Mononuclear cell (primary cell): ENCODE measurements at regions not wholly inside any gene's neighbourhood (a gene's known extent, or its start where the extent isn't known, plus 50 kb on each side); places are given as distances from the start of the nearest gene placed in this dataset.

Source experiments
- H3K27me3 ChIP-seq: 2 replicates; pipeline ENCODE4 v1.6.0; 2011; ENCODE audit warnings: low read length, control low read depth; ENCODE audit not compliant: insufficient read depth
- H3K4me1 ChIP-seq: 2 replicates; pipeline ENCODE4 v1.5.1; 2011; ENCODE audit warnings: mild to moderate bottlenecking, low read length, control low read depth; ENCODE audit not compliant: insufficient read depth
- H3K4me3 ChIP-seq: 2 replicates; pipeline ENCODE4 v1.5.1; 2011; ENCODE audit warnings: mild to moderate bottlenecking, low read length, moderate library complexity
- H3K9me3 ChIP-seq: 2 replicates; pipeline ENCODE4 v1.5.1; 2011; ENCODE audit warnings: low read depth, mild to moderate bottlenecking, control low read depth, low read length

DNA sequence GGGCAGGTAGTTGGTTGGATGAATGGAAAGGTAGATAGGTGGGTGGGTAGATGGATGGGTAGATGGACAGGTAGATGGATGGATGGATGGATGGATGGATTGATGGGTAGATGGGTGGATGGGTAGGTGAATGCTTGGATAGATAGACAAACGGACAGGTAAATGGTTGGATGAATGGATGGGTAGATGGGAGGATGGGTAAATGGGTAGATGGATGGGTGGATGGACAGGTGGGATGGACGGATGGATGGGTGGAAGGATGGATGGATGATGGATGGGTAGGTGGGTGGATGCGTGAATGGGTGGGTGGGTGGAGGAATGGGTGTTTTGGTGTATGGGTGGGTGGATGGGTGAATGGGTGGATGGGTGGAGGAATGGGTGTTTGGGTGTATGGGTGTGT is 50.1 kb upstream of the ASAP2 start:
- H3K4me1 ChIP-seq = peaks cover 6% of the 10 kb centered on the region
- H3K27me3 ChIP-seq = no peaks in the 10 kb centered on the region
- no peak overlapping the region for H3K4me3 ChIP-seq

DNA sequence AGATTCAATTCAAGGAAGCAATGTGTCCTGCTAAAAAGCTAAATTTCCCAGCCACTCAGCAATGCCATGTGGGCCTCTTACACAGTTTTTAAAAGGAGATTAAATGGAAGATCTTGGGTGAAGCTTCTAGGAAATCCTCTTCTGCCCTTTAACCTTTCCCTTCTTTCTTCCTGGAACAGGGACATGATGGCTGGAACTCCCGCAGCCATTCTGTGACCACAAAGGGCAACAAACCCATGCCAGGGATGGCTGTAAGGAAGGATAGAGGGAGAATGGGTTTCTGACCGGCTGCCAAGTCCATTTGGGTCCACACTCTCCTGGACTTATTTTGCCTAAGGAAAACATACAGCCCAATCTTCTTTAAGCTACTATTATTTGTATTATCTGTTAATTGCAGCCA is 52.6 kb upstream of the ASAP2 start:
- H3K27me3 ChIP-seq = no peaks in the 10 kb centered on the region
- no peaks in the 10 kb centered on the region for H3K9me3 ChIP-seq
- peaks cover 6% of the 10 kb centered on the region for H3K4me1 ChIP-seq
- H3K4me3 ChIP-seq = no peak overlapping the region

More for the DNA sequence above, 50.1 kb upstream of the ASAP2 start:
- H3K9me3 ChIP-seq = no peaks in the 10 kb centered on the region

DNA sequence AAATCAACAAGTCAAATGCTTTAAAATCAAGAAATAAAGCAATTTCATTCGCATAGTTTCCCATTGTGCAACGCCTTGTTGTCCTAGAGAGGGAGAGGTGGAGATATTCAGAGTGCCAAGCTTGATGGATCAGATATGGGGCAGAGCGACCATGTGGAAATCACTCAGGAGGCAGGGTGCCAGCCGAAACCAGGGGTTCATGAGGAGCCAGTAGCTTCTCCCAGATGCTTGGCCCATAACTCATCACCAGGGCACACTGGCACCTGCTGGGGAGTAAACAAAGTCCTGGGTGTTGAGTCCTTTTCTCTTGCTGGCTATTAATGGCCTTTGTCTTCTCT is 53.0 kb upstream of the ASAP2 start:
- Histone ChIP-seq H3K4me3 (no peak overlapping the region), H3K9me3 (no peaks in the 10 kb centered on the region), H3K4me1 (peaks cover 6% of the 10 kb centered on the region), H3K27me3 (no peaks in the 10 kb centered on the region)

DNA sequence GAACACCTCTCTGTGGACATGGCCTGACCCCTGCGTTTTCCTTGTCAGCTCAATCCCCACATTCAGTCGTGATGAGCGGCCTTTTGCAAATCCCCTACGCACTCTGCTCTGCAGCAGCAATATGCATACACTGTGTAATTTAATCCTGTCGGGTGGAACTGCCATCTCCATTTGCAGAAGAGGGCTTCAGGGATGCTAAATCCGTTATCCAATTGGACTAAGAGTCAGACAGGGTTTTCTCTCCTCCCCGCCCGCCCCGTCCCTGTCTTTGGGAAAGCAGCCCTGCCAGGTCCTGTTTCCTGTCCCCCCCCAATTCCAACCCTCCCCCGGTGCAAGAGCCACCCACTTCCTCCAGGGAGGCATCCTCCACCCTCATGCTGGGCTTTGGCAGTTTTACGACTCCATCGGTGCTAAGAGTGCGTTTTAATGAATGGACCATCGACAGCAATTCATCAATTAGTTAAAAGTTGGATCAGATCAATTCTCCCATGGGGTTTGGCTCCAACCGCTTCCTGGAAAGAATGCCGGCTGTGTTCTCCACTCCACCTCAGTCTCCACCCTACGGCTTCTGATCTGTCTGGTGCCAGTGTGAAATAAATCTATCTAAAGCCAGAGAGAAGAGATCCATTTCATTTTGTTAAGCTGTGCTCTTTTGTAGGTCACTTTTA is 53.5 kb upstream of the ASAP2 start:
- no peak overlapping the region for H3K4me3 ChIP-seq
- H3K27me3 ChIP-seq = no peaks in the 10 kb centered on the region
- H3K9me3 ChIP-seq = no peaks in the 10 kb centered on the region
- H3K4me1 ChIP-seq = peaks cover 6% of the 10 kb centered on the region

DNA sequence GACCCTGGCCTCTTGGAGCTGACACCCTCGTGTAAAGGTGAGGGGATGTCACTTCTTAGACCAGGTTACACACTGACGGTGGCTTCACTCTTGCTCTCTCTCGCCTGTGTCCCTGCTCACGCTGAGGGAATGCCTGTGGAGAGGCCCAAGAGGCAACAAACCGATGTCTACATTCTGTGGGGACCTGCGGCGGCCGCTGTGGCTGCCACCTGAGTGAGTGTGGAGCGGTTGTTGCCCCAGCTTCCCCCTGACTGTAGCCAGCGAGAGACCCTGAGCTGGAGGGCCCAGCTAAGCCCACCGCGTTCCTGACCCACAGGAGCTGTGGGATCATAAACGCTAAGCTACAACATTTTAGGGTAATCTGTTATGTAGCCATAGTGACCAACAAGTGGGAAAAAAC is 55.7 kb upstream of the ASAP2 start:
- no peaks in the 10 kb centered on the region for H3K9me3 ChIP-seq
- peaks cover 6% of the 10 kb centered on the region for H3K4me1 ChIP-seq
- H3K27me3 ChIP-seq = no peaks in the 10 kb centered on the region
- H3K4me3 ChIP-seq = no peak overlapping the region

DNA sequence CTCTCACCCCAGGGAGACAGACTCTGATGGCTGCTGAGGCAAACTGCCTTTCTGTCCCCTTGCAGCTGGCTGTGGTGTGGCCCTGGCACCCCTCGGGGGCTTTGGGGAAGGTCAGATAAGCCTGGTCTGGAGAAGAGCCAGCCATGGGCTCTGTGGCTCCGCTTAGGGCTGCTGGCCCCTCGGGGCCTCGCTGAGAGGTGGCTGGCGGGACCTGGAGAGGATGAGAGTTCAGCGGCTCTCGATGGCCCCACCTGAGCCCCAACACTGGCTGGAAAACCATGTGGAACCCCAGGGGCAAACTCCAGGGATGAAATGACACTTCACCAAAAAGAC is 56.1 kb upstream of the ASAP2 start:
- H3K4me3 ChIP-seq = no peak overlapping the region
- H3K27me3 ChIP-seq = no peaks in the 10 kb centered on the region
- H3K9me3 ChIP-seq = no peaks in the 10 kb centered on the region
- peaks cover 6% of the 10 kb centered on the region for H3K4me1 ChIP-seq

DNA sequence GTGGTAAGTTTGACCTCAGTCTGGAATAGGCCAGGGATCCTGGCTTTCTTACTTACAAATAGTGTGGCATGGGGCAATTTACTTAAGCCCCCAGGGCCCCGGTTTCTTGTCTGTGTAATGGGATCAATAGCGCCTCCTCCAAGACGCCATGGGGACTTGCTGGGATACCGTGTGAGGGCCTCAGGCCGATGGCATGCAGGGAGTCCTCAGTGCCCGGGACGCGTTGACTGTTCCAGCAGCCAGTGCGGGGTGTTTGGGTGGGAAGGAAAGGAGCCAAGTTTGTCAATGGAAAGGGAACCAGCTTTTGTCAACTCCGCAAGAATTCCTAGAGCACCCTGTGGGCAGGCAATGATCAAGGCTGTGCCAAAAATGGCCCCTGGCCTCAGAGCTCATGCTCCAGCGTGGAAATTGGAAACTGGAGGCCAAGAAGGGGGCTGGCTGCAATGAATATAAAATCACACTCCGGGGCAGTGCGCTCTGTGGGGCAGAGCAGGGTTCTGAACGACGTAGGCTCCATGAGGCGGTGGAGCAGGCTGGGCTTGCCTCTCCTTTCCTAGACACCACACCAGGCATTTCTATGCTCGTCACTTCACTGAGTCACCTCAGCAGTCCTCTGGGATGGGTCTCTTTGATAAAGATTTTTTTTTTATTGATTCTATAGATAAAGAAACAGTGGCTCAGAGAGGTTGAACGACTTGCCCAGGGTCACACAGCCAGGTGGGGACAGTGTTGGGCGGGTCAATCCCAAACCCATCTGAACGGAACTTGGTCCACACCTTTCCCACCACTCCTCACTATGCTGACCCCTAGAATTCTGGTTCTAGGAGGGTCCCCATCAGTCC is 56.7 kb upstream of the ASAP2 start:
- Histone ChIP-seq H3K4me1 (peaks cover 6% of the 10 kb centered on the region), H3K4me3 (no peak overlapping the region), H3K27me3 (no peaks in the 10 kb centered on the region), H3K9me3 (no peaks in the 10 kb centered on the region)

DNA sequence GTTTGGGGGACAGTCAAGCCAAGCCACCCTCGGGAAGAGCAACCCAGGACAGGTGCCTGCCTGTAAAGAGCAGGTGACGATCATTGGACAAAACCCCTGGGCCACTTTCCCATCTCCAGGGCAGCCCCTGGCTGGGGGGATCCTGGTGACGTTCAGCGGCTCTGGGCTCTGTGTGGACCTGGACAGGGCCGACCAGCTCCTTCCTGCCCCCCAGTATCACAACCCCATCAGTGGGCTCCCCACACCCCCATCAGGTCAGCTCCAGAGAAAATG is 57.3 kb upstream of the ASAP2 start:
- no peak overlapping the region for H3K4me3 ChIP-seq
- H3K9me3 ChIP-seq = no peaks in the 10 kb centered on the region
- H3K4me1 ChIP-seq = peaks cover 6% of the 10 kb centered on the region
- no peaks in the 10 kb centered on the region for H3K27me3 ChIP-seq

DNA sequence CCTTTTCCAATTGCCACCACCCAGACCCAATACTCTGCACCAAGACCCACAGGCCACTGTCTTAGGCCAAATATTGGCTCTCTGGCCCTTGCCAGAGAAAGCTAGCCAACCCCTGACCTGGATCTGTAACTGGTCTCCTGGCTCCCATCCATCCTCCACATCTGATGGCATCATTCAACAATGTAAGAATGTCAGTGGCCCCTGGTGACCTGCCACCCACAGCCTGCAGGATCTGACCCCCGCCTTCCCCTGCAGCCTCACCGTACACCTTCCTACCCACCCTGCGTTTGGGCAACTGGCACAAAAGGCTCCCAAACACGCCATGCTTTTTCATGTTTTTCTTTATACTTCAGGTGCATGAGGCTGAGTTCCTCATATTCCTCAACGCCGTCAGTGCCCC is 60.0 kb upstream of the ASAP2 start:
- peaks cover 5% of the 10 kb centered on the region for H3K4me1 ChIP-seq
- no peaks in the 10 kb centered on the region for H3K9me3 ChIP-seq
- H3K4me3 ChIP-seq = no peak overlapping the region
- H3K27me3 ChIP-seq = no peaks in the 10 kb centered on the region

DNA sequence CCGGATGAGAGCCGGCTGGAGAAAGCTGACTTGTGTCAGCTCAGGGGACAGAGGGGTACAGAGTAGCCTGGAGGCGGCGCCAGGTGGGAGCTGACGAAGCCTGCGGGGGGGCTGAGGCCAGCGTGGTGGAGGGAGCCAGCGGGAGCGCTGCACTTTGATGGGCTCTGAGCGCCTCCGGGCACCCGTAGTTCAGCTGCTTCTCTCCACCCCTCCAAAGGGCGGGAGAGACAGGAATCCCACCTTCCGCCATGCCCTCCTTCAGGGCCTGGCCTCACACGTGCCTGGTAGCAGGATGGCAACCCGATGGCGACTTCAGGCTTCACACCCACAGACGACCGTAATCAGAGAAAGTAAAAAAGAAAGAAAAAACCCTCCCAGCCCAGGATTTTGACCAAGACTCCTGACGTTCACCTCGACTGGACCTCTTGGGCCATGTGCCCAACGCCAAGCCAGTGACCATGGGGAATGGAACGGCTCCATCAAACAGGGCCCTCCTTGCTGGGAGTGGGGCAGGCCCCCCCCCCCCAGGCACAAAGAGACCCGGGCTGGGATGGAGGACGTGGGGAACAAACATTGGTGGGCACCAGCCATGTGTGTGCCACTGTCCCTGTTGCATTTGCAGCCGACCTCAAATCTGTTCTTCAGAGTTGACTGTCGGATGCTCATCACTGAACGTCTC is 60.7 kb upstream of the ASAP2 start:
- Histone ChIP-seq H3K4me3 (no peak overlapping the region), H3K27me3 (no peaks in the 10 kb centered on the region), H3K4me1 (peaks cover 5% of the 10 kb centered on the region), H3K9me3 (no peaks in the 10 kb centered on the region)

DNA sequence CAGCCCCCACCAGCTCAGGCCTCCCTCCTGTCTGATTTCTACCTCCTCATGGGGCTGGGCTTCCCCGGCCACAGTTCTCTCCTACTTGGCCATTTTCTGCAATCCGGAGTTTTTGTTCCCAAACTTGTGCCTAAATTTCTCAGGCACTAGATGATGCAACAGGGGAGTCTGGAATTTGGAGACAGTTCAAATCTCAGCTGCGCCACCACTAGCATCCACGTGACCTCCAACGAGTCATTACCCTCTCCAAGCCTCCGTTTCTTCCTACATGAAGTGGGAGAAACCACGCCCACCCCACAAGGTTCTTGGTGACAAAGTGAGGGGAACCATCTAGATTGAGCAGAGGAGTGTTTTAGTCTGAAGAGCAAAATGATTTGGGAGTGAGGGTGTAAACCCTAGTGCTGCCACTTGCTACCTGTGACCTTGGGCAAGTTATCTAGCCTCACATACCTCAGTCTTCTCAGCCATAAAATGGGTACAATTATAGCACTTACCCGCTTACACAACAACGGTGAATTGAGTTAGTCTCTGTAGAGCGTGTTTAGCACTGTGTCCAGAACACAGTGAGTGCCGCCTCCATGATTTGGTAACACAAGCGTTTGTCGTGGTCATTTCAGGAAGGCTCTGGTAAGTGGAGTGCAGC is 61.4 kb upstream of the ASAP2 start:
- Histone ChIP-seq H3K27me3 (no peaks in the 10 kb centered on the region), H3K9me3 (no peaks in the 10 kb centered on the region), H3K4me3 (no peak overlapping the region), H3K4me1 (peaks cover 5% of the 10 kb centered on the region)

DNA sequence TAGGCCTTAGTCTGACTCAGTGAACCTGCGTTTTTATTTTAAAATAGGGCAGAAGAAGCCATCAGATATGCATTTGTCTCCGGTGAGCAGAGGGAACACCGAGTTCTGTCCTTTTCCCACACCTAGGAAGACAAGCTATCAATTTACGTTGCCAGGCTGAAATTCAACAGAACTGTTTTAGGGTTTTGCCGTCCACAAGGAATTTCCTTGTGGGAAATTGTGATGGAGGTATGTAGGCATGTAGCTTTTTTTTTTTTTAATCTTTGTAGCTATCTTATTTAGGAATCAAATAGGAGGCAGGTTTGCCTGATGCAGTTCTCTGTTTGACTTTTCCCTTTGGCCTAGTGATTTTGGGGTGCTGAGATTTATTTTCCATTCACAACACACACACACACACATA is 62.0 kb upstream of the ASAP2 start:
- peaks cover 5% of the 10 kb centered on the region for H3K4me1 ChIP-seq
- no peaks in the 10 kb centered on the region for H3K27me3 ChIP-seq
- no peaks in the 10 kb centered on the region for H3K9me3 ChIP-seq
- H3K4me3 ChIP-seq = no peak overlapping the region

DNA sequence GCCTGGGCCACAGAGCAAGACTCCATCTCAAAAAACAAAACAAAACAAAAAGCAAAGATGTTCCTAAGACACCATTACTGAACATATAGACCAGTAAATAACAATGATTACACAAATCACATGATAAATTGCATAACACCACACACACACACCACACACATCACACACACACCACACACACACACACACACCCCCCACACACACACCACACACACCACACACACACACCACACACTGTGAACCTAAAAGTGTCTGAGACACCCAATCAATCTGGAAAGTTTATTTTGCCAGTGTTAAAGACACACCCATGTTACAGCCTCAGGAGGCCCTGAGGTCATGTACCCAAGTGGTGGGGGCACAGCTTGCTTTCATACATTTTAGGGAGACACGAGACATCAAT is 62.6 kb upstream of the ASAP2 start:
- Histone ChIP-seq H3K27me3 (no peaks in the 10 kb centered on the region), H3K4me1 (peaks cover 5% of the 10 kb centered on the region), H3K9me3 (no peaks in the 10 kb centered on the region), H3K4me3 (no peak overlapping the region)

DNA sequence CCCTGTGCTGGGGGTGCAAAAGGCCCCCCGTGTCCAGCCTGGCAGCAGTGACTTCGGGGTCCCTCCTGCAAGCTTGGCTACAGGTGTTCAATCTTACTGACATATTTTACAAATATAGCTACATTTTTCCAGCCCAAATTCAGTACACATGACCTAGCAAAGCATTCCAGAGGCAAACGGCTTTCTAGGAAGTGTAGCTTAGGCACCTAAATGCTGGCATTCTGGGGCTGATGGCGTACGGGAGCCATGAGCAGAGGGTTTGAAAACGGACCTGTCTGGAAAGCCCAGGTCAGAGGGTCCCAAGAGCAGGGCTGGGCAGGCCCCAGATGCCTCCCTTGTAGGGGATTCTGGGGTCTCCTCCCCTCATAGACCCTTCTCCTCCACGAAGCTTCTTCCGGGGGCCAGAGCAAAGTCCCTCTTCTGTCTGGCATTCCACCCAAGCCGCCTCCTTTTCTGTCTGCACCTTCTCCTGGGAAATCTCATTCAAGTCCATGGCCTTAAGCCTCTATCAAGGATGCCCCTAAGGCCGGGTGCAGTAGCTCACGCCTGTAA is 63.3 kb upstream of the ASAP2 start:
- Histone ChIP-seq H3K4me1 (peaks cover 5% of the 10 kb centered on the region), H3K9me3 (no peaks in the 10 kb centered on the region), H3K27me3 (no peaks in the 10 kb centered on the region), H3K4me3 (no peak overlapping the region)

DNA sequence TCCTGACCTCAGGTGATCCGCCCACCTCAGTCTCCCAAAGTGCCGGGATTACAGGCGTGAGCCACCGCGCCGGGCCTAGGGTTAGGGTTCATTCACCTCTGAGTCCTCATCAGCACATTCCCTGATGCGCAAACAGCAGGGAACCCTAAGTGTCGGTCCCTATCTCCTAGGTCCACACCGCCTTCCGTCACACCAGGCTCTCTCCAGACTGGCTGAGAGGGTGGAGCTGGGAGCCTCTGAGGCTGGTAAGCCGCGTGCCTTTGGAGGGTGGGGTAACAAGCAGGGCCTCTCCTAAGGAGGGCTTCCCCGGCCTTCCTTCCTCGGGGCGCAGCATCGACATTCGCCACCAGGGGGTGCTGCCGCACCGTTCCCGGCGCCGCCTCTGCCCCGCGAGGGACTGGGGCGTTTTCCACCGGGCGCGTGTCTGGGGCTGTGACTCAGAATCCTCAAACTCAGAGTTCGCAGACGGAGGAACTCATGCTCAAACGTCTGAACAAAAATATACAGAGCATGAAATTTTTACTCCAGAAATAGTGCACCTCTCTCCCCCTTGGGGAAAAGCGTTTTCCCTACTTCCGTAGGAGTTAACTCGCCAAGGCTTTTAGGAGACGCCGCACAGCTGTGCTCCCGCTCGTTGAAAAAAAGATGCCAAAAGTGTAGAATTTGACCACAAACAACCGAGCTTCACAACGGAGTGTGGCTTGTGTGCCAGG is 63.9 kb upstream of the ASAP2 start:
- Histone ChIP-seq H3K27me3 (no peaks in the 10 kb centered on the region), H3K4me1 (peaks cover 6% of the 10 kb centered on the region), H3K4me3 (no peak overlapping the region), H3K9me3 (no peaks in the 10 kb centered on the region)
